ENCODE measurements at regions not wholly inside any gene's neighbourhood (a gene's known extent, or its start where the extent isn't known, plus 50 kb on each side); places are given as distances from the start of the nearest gene placed in this dataset.
"Not testable (repeated sequence)": the region's sequence is repeated elsewhere in the genome, so short reads cannot be mapped to it uniquely, and the experiment has no call there.

DNA sequence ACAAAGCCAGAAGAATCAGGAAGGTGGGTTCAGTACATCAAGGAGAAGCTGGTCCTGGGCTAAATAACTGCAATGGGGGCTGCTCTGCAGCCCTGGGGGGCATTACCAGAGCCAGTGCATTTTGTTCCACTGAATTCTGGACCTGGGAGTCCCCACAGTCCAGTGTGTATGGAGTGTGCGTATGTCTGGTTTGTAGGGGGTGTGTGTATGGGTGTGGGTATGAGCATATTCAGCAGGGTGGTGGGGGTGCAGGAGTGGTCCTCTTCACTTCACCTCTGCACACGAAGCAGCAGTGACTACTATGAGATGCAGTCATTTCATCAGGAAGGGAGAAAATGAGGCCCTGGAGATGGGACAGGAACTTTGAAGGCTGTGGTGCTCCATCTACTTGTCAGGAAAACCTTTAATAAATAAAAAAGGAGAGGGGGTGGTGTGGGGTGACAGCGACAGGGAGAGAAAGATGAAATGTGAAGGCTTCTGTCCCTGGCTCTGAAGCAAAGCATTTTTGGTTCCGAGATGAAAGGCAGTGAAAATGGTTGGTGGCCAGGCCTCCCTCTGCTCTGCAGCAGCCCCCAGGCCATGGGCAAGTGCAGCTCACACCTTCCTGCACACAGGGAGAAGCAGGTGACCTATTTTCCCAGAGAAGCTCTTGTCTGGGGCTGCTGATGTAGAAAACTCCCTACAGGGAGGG is 121.5 kb upstream of the CACHD1 start:
- H3F3A ChIP-seq (ENCODE audit: low read depth), result no peaks in the 10 kb centered on the region
- no peaks in the 10 kb centered on the region for H3K4me1 ChIP-seq (ENCODE audit: insufficient read depth, low read length, poor library complexity, severe bottlenecking)
- TF ChIP-seq, protein P1, sequence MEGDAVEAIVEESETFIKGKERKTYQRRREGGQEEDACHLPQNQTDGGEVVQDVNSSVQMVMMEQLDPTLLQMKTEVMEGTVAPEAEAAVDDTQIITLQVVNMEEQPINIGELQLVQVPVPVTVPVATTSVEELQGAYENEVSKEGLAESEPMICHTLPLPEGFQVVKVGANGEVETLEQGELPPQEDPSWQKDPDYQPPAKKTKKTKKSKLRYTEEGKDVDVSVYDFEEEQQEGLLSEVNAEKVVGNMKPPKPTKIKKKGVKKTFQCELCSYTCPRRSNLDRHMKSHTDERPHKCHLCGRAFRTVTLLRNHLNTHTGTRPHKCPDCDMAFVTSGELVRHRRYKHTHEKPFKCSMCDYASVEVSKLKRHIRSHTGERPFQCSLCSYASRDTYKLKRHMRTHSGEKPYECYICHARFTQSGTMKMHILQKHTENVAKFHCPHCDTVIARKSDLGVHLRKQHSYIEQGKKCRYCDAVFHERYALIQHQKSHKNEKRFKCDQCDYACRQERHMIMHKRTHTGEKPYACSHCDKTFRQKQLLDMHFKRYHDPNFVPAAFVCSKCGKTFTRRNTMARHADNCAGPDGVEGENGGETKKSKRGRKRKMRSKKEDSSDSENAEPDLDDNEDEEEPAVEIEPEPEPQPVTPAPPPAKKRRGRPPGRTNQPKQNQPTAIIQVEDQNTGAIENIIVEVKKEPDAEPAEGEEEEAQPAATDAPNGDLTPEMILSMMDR (conservative IDR thresholded peaks at IDR 0.05; ENCODE audit: low read length), result no peak
- TF ChIP-seq EZH2phosphoT487 (IDR thresholded peaks at IDR 0.05; ENCODE audit: borderline replicate concordance), result no peak
- H2AFZ ChIP-seq (ENCODE audit: low read length), result no peak overlapping the region
- no peaks in the 10 kb centered on the region for H3K36me3 ChIP-seq (ENCODE audit: insufficient read depth, low read length)
- no peaks in the 10 kb centered on the region for H4K20me1 ChIP-seq (ENCODE audit: insufficient read depth, low read length, poor library complexity, severe bottlenecking)
- no peak overlapping the region for H3K4me3 ChIP-seq (ENCODE audit: low read length, poor library complexity, severe bottlenecking)
- H3K27me3 ChIP-seq (ENCODE audit: insufficient read depth, low read length, poor library complexity, severe bottlenecking), result no peaks in the 10 kb centered on the region
- H3K9me2 ChIP-seq (replicated peaks; ENCODE audit: low read depth, low read length), result no peaks in the 10 kb centered on the region
- no peaks in the 10 kb centered on the region for H3K9me3 ChIP-seq (ENCODE audit: insufficient read depth, low read depth, low read length)
- no peak overlapping the region for H3K4me2 ChIP-seq (ENCODE audit: low read depth, low read length, poor library complexity, severe bottlenecking)
- H3K9ac ChIP-seq (ENCODE audit: low read depth, low read length, poor library complexity, severe bottlenecking), result no peak overlapping the region
- H3K79me2 ChIP-seq (ENCODE audit: insufficient read depth, low read length), result no peaks in the 10 kb centered on the region

DNA sequence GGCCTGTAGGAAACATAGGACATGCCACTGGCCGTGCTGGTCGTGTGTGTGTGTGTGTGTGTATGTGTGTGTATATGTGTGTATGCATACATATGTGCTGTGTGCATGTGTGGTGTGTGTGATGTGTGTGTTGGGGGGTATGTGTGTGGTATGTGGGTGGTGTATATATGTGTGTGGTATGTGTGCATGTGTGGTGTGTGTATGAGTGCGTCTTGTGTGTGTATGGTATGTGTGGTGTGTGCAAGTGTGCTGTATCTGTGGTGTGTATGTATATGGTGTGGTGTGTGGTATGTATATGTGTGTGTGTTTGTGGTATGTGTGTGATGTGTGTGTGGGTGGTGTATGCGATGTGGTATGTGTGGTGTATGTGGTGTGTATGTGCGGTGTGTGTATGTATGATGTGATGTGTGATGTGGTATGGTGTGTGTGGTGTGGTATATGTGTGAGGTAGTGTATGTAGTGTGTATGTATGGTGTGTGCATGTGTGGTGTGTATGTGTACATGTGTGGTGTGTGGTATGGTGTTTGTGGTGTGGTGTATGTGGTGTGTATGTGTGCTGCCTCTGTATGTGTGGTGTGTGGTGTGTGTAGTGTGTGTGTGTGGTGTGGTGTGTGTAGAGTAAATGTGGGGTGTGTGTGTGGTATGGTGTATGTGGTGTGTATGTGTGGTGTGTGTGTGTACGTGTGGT is 120.8 kb upstream of the CACHD1 start:
- no peaks in the 10 kb centered on the region for H3K4me1 ChIP-seq (ENCODE audit: insufficient read depth, low read length, poor library complexity, severe bottlenecking)
- no peaks in the 10 kb centered on the region for H3K36me3 ChIP-seq (ENCODE audit: insufficient read depth, low read length)
- H3K9ac ChIP-seq (ENCODE audit: low read depth, low read length, poor library complexity, severe bottlenecking), result no peak overlapping the region
- H3K9me2 ChIP-seq (replicated peaks; ENCODE audit: low read depth, low read length), result no peaks in the 10 kb centered on the region
- no peaks in the 10 kb centered on the region for H3K9me3 ChIP-seq (ENCODE audit: insufficient read depth, low read depth, low read length)
- no peak overlapping the region for H2AFZ ChIP-seq (ENCODE audit: low read length)
- no peaks in the 10 kb centered on the region for H4K20me1 ChIP-seq (ENCODE audit: insufficient read depth, low read length, poor library complexity, severe bottlenecking)
- H3K4me3 ChIP-seq (ENCODE audit: low read length, poor library complexity, severe bottlenecking), result no peak overlapping the region
- no peaks in the 10 kb centered on the region for H3F3A ChIP-seq (ENCODE audit: low read depth)
- no peaks in the 10 kb centered on the region for H3K27me3 ChIP-seq (ENCODE audit: insufficient read depth, low read length, poor library complexity, severe bottlenecking)
- no peak overlapping the region for H3K4me2 ChIP-seq (ENCODE audit: low read depth, low read length, poor library complexity, severe bottlenecking)
- TF ChIP-seq, protein P1 (conservative IDR thresholded peaks at IDR 0.05; ENCODE audit: low read length), result no peak
- no peak for TF ChIP-seq EZH2phosphoT487 (IDR thresholded peaks at IDR 0.05; ENCODE audit: borderline replicate concordance)
- no peaks in the 10 kb centered on the region for H3K79me2 ChIP-seq (ENCODE audit: insufficient read depth, low read length)

DNA sequence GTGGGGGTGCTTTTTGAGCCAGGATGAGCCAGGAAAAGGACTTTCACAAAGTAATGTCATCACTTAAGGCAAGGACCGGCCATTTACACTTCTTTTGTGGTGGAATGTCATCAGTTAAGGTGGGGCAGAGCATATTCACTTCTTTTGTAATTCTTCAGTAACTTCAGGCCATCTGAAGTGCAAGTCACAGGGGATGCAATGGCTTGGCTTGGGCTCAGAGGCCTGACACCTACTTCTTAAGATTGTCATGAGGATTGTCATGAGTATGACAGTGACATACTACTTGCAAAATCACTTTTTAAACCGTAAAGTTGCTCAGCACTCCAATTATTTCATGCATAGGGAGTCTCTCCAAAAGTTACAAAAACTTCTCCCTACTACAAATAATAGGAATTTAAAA is 114.4 kb upstream of the CACHD1 start:
- H3K4me3 ChIP-seq (ENCODE audit: low read length, poor library complexity, severe bottlenecking); H2AFZ ChIP-seq (ENCODE audit: low read length); H3K79me2 ChIP-seq (ENCODE audit: insufficient read depth, low read length); H3K9me3 ChIP-seq (ENCODE audit: insufficient read depth, low read depth, low read length); H3K36me3 ChIP-seq (ENCODE audit: insufficient read depth, low read length); H3F3A ChIP-seq (ENCODE audit: low read depth); H3K9me2 ChIP-seq (replicated peaks; ENCODE audit: low read depth, low read length); H3K4me2 ChIP-seq (ENCODE audit: low read depth, low read length, poor library complexity, severe bottlenecking); H3K9ac ChIP-seq (ENCODE audit: low read depth, low read length, poor library complexity, severe bottlenecking); H3K4me1 ChIP-seq (ENCODE audit: insufficient read depth, low read length, poor library complexity, severe bottlenecking); H3K27me3 ChIP-seq (ENCODE audit: insufficient read depth, low read length, poor library complexity, severe bottlenecking); H4K20me1 ChIP-seq (ENCODE audit: insufficient read depth, low read length, poor library complexity, severe bottlenecking): not testable (repeated sequence)
